B cell (primary cell): ENCODE measurements at regions not wholly inside any gene's neighbourhood (a gene's known extent, or its start where the extent isn't known, plus 50 kb on each side); places are given as distances from the start of the nearest gene placed in this dataset.

Experiments used
- ATAC-seq: fragments of 200-7000 bp; cut with Tn5 transposase; one replicate; pipeline ENCODE4 v1.10.0; 2021; ENCODE audit warnings: low read depth, mild to moderate bottlenecking, moderate number of reproducible peaks, moderate library complexity
- CTCF ChIA-PET: fragments of 350-600 bp; sonication (Branson Sonifier 250); formaldehyde crosslinking; loops from one replicate; lab custom pipeline; 2021; ENCODE audit warnings: antibody characterized with exemption, inconsistent platforms; lab: Charles Lee
- POLR2A ChIA-PET: fragments of 350-600 bp; sonication (Branson Sonifier 250); formaldehyde crosslinking; loops from one replicate; lab custom pipeline; 2021; ENCODE audit warnings: antibody characterized with exemption; lab: Charles Lee
- DNase-seq: peaks from one replicate; pipeline ENCODE4 v3.0.0; 2013
- H2AFZ ChIP-seq: 2 replicates; pipeline ENCODE4 v1.6.1; 2012; ENCODE audit warnings: mild to moderate bottlenecking, low read depth, low read length; ENCODE audit not compliant: insufficient read depth, poor library complexity, severe bottlenecking
- H3K27ac ChIP-seq, 2 donors: 1 replicate in 1 of 2; 2 replicates in 1 of 2; pipeline ENCODE4 v1.5.1; 2012 to 2013; ENCODE audit warnings: low read length in 2 of 2, mild to moderate bottlenecking in 2 of 2, moderate library complexity in 1 of 2
- H3K27me3 ChIP-seq, 4 experiments: fragments of 200-600 bp in 1 of 4; sonication (generic) in 1 of 4; replicated peaks in 1 of 4; 1 replicate in 2 of 4; 2 replicates in 2 of 4; pipeline versions ENCODE4 v1.6.1 to v1.7.0; 2013 to 2016; ENCODE audit warnings: low read length in 3 of 4, mild to moderate bottlenecking in 2 of 4, mixed read lengths in 1 of 4, moderate library complexity in 1 of 4; ENCODE audit not compliant: insufficient read depth in 4 of 4, control insufficient read depth in 3 of 4; ENCODE audit errors: control extremely low read depth in 1 of 4
- H3K36me3 ChIP-seq, 2 experiments: replicated peaks in 1 of 2; 1 replicate in 1 of 2; 2 replicates in 1 of 2; pipeline versions ENCODE4 v1.6.1 to v1.7.1; 2013; ENCODE audit warnings: low read length in 1 of 2; ENCODE audit not compliant: insufficient read depth in 2 of 2, control insufficient read depth in 1 of 2; ENCODE audit errors: control extremely low read depth in 1 of 2, extremely low read depth in 1 of 2
- H3K4me1 ChIP-seq, 2 donors: fragments of 200-600 bp in 1 of 2; sonication (generic) in 1 of 2; 1 replicate in 1 of 2; 2 replicates in 1 of 2; pipeline versions ENCODE4 v1.5.1 to v1.6.1; 2013 to 2017; ENCODE audit warnings: low read length in 2 of 2; ENCODE audit not compliant: control insufficient read depth in 2 of 2, insufficient read depth in 2 of 2
- H3K4me2 ChIP-seq: replicated peaks from 2 replicates; pipeline ENCODE3; 2012; ENCODE audit warnings: mild to moderate bottlenecking, low read depth, low read length; ENCODE audit not compliant: poor library complexity, severe bottlenecking
- H3K4me3 ChIP-seq, 5 experiments: fragments of 200-600 bp in 1 of 5; sonication (generic) in 1 of 5; 1 replicate in 3 of 5; 2 replicates in 2 of 5; pipeline versions ENCODE4 v1.5.1 to v1.7.0; 2011 to 2016; ENCODE audit warnings: low read length in 4 of 5, mild to moderate bottlenecking in 4 of 5, low read depth in 2 of 5, control low read depth in 1 of 5, moderate library complexity in 1 of 5; ENCODE audit not compliant: insufficient read depth in 1 of 5; ENCODE audit errors: control extremely low read depth in 1 of 5, extremely low read depth in 1 of 5
- H3K79me2 ChIP-seq: fragments of 200-600 bp; sonication (generic); one replicate; pipeline ENCODE4 v1.6.0; 2016; ENCODE audit warnings: low read length; ENCODE audit not compliant: control insufficient read depth, insufficient read depth
- H3K9ac ChIP-seq: fragments of 200-600 bp; sonication (generic); 2 replicates; pipeline ENCODE4 v1.6.1; 2017; ENCODE audit warnings: mild to moderate bottlenecking, low read length, moderate library complexity
- H3K9me3 ChIP-seq, 3 donors: one replicate each; pipeline versions ENCODE4 v1.6.1 to v1.7.1; 2013; ENCODE audit warnings: low read length in 2 of 3; ENCODE audit not compliant: control insufficient read depth in 2 of 3, insufficient read depth in 1 of 3; ENCODE audit errors: control extremely low read depth in 1 of 3
- H4K20me1 ChIP-seq: 2 replicates; pipeline ENCODE4 v1.6.0; 2012; ENCODE audit warnings: mild to moderate bottlenecking, low read length; ENCODE audit not compliant: insufficient read depth, control insufficient read depth, poor library complexity, severe bottlenecking
- H3K27ac Mint-ChIP-seq: one replicate; pipeline ENCODE4 v1.8.0; 2021; ENCODE audit warnings: mixed read lengths
- H3K27me3 Mint-ChIP-seq: one replicate; pipeline ENCODE4 v1.8.0; 2021; ENCODE audit warnings: mixed read lengths
- H3K4me1 Mint-ChIP-seq: one replicate; pipeline ENCODE4 v1.8.0; 2021; ENCODE audit warnings: mixed read lengths
- H3K4me3 Mint-ChIP-seq: one replicate; pipeline ENCODE4 v1.8.0; 2021; ENCODE audit warnings: mixed read lengths
- H3K9me3 Mint-ChIP-seq: one replicate; pipeline ENCODE4 v1.8.0; 2022; ENCODE audit warnings: mixed read lengths; ENCODE audit not compliant: insufficient read depth
- EZH2 ChIP-seq: IDR thresholded peaks from 2 replicates; pipeline ENCODE4 v1.6.1; 2012; ENCODE audit warnings: borderline replicate concordance, low read depth, mild to moderate bottlenecking, moderate library complexity, low read length; ENCODE audit not compliant: insufficient read depth, poor library complexity, severe bottlenecking
- WGBS: methylation state at CpG from one replicate; pipeline ENCODE4 v1.1.5; 2013; ENCODE audit warnings: missing lambda C conversion rate; ENCODE audit not compliant: insufficient coverage; 5-methylcytosine and 5-hydroxymethylcytosine counted together
- intact Hi-C: fragments of 100-400 bp; cut with micrococcal nuclease; formaldehyde crosslinking; loops from one replicate; pipeline ENCODE4 v1.10.0; 2022
- TF ChIP-seq, protein P1 (sequence below): fragments of 200-600 bp; IDR thresholded peaks from one replicate; pipeline ENCODE4 v1.8.0; 2022; ENCODE audit warnings: antibody characterized with exemption, mild to moderate bottlenecking

DNA sequence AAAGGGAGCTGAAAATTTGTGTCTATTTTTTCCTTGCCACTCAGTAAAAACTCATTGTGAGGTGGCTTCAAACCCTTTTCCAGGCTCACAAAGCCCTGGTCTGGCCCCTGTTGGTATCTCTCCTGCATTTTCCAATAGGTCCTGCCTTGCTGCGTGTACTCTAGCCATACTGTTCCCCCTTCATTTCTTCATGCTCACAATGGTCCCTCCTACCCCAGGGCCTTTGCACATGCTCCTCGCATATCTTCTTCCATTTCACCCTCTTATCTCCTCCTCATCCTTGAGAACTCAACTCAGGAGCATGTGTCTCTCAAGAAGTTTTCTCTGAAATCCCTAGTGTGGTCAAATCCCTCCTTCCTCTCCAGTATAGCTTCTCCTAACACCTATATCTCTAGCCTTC lies 186.6 kb downstream of the MBOAT1 start:
- H3K27ac Mint-ChIP-seq, result no peak overlapping the region
- Histone ChIP-seq H3K9me3 (peaks cover 0 to 2% (median 0%) of the 10 kb centered on the region in 3 donors), H3K36me3 (no peaks in the 10 kb centered on the region), H2AFZ (no peak overlapping the region), H3K27me3 (peaks cover 0 to 18% (median 6%) of the 10 kb centered on the region in 4 experiments), H3K9ac (no peak overlapping the region), H3K27ac (no peak overlapping the region), H3K4me2 (no peak overlapping the region), H3K4me1 (peaks cover 10 to 13% of the 10 kb centered on the region in 2 donors), H4K20me1 (no peaks in the 10 kb centered on the region), H3K4me3 (no peak overlapping the region), H3K79me2 (no peaks in the 10 kb centered on the region)
- POLR2A ChIA-PET, result no interaction called here
- H3K9me3 Mint-ChIP-seq, result no peaks in the 10 kb centered on the region
- DNase-seq, result no peak
- H3K27me3 Mint-ChIP-seq, result peaks cover 40% of the 10 kb centered on the region
- no peak for ATAC-seq
- WGBS, result 92% methylated on average over 2 of the region's 2 CpGs
- intact Hi-C loops, result no loop called here
- H3K4me3 Mint-ChIP-seq, result no peak overlapping the region
- peaks cover 12% of the 10 kb centered on the region for H3K4me1 Mint-ChIP-seq
- CTCF ChIA-PET, result no interaction called here
- TF ChIP-seq, protein P1, sequence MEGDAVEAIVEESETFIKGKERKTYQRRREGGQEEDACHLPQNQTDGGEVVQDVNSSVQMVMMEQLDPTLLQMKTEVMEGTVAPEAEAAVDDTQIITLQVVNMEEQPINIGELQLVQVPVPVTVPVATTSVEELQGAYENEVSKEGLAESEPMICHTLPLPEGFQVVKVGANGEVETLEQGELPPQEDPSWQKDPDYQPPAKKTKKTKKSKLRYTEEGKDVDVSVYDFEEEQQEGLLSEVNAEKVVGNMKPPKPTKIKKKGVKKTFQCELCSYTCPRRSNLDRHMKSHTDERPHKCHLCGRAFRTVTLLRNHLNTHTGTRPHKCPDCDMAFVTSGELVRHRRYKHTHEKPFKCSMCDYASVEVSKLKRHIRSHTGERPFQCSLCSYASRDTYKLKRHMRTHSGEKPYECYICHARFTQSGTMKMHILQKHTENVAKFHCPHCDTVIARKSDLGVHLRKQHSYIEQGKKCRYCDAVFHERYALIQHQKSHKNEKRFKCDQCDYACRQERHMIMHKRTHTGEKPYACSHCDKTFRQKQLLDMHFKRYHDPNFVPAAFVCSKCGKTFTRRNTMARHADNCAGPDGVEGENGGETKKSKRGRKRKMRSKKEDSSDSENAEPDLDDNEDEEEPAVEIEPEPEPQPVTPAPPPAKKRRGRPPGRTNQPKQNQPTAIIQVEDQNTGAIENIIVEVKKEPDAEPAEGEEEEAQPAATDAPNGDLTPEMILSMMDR, result no peak
- no peak for TF ChIP-seq EZH2

DNA sequence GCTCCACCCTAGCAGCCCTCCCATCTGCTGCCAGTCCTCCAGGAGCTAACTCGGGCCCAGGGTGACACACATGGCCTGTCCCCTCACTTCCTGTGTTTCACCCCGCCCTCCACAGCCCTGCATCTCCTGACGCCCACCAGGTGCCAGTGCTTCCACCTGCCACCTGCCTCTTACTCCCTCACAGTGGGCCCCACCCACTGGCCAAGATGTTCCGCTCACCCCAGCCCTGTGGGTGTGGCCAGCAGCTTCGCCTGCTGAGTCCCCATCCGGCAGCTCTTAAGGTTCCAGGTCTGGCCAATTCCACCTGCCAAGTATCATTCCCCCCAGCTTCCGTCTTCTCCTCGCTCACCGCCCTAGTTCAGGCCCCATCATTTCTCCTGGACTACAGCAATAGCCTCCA lies 184.1 kb downstream of the MBOAT1 start:
- no peak for ATAC-seq
- CTCF ChIA-PET, result no interaction called here
- peaks cover 36% of the 10 kb centered on the region for H3K27me3 Mint-ChIP-seq

More for the DNA sequence above, 184.1 kb downstream of the MBOAT1 start:
- no peak for TF ChIP-seq EZH2
- TF ChIP-seq, protein P1, result no peak
- Histone ChIP-seq H3K79me2 (no peaks in the 10 kb centered on the region), H3K9ac (no peak overlapping the region), H3K36me3 (no peaks in the 10 kb centered on the region), H3K4me3 (no peak overlapping the region), H3K27me3 (peaks cover 0 to 25% (median 6%) of the 10 kb centered on the region in 4 experiments), H2AFZ (no peak overlapping the region), H3K27ac (no peak overlapping the region), H4K20me1 (no peaks in the 10 kb centered on the region), H3K4me2 (no peak overlapping the region), H3K9me3 (peaks cover 0 to 10% (median 0%) of the 10 kb centered on the region in 3 donors), H3K4me1 (peaks cover 10 to 13% of the 10 kb centered on the region in 2 donors)
- intact Hi-C loops, result no loop called here
- H3K27ac Mint-ChIP-seq, result no peak overlapping the region
- no peak overlapping the region for H3K4me3 Mint-ChIP-seq
- WGBS, result 85% methylated on average over 8 of the region's 9 CpGs
- POLR2A ChIA-PET, result no interaction called here
- H3K9me3 Mint-ChIP-seq, result no peaks in the 10 kb centered on the region
- H3K4me1 Mint-ChIP-seq, result peaks cover 12% of the 10 kb centered on the region
- DNase-seq, result no peak
